H1 (cell line): ENCODE measurements at regions not wholly inside any gene's neighbourhood (a gene's known extent, or its start where the extent isn't known, plus 50 kb on each side); places are given as distances from the start of the nearest gene placed in this dataset.

Experiments used
- CHD7 ChIP-seq: fragments of 300-600 bp; sonication (generic); IDR thresholded peaks from 2 replicates; pipeline ENCODE4 v1.7.1; 2012; ENCODE audit warnings: low read length, moderate library complexity, mild to moderate bottlenecking, inconsistent platforms; ENCODE audit not compliant: insufficient replicate concordance
- E2F6 ChIP-seq: IDR thresholded peaks from 2 replicates; pipeline ENCODE4 v1.6.1; 2012; ENCODE audit warnings: inconsistent platforms
- EZH2 ChIP-seq: fragments of 200-600 bp; sonication (generic); IDR thresholded peaks from 2 replicates; pipeline ENCODE4 v1.7.1; 2012; ENCODE audit warnings: low read depth, mild to moderate bottlenecking, moderate library complexity, low read length, inconsistent platforms; ENCODE audit not compliant: severe bottlenecking
- RFX5 ChIP-seq: IDR thresholded peaks from 2 replicates; pipeline ENCODE4 v1.6.1; 2011; ENCODE audit warnings: low read depth, low read length, improper control_type of control experiment, borderline replicate concordance
- TF ChIP-seq, protein P1 (sequence below): IDR thresholded peaks from 2 replicates; pipeline ENCODE4 v1.6.1; 2011; ENCODE audit warnings: low read depth, mild to moderate bottlenecking, low read length; ENCODE audit not compliant: insufficient read depth

DNA sequence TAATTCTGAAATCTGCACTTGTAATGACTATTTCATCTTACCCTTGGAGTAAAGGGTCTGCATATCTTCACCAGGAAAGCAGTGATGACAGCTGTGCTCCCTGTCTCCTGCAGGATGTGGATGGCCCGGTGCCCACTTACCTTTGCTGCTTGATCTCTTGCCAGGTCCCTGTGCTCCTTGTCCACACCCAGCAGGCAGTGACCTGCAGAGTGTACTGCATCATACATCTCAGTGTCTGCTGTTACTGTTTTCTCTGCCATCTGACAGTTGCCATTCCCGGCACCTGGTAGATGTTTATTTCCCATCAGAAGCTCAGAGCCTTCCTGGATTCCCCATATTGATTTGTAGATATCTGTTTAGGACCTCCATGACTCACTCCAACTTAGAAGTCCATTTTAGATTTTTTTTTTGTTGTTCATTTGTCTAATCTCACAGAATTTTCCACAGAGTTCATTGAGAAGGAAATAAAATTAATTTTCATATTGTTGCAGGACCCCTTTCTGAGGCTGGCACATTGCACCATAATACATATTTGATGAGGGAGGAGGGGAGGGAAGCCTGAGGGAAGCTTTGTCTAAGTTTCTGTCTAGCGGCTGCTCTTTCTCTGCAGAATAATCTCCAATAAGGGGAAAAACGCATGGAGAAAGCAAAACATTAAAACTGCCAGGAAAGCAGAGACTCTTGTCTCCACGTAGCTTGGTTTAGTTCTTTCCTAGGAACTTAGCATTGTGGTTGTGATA, 697.5 kb upstream of the RAB6C start (continued):
- TF ChIP-seq CHD7 (no peak), E2F6 (no peak), RFX5 (no peak), EZH2 (no peak)
- TF ChIP-seq, protein P1, sequence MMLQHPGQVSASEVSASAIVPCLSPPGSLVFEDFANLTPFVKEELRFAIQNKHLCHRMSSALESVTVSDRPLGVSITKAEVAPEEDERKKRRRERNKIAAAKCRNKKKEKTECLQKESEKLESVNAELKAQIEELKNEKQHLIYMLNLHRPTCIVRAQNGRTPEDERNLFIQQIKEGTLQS, result no peak
